Colon (tissue), 2 donors: ENCODE measurements at regions not wholly inside any gene's neighbourhood (a gene's known extent, or its start where the extent isn't known, plus 50 kb on each side); places are given as distances from the start of the nearest gene placed in this dataset.
"Not testable (repeated sequence)": the region's sequence is repeated elsewhere in the genome, so short reads cannot be mapped to it uniquely, and the experiment has no call there.

Experiments used
- FAIRE-seq: peaks from 2 replicates; lab custom pipeline; 2012; peaks lifted over from hg19 to GRCh38; lab: Jason Lieb, UNC
- donor health status: control.
- donor health status: control.

- no peak for FAIRE-seq
Measured at GRCh38 chr4:106594291-106594952, 225.8 kb upstream of the GIMD1 start.

DNA sequence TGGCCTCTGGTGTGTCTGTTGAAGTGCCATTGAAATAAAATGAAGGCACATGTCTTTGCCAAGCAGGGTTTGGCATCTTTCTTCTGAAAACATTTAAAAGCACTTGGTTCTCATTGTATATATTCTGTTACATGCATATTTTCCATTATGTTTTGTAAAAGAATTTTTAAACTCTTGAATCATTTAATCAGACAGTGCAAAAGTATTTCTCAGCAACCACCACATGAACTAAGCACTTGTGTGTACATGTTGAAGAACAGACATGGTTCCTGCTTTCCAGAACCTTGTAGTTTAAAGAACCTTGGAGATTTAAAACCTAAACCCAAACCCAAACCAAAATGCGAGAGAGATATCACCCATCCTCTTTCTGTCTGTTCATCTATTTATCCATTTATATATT, 220.3 kb upstream of the GIMD1 start:
- no peak for FAIRE-seq

DNA sequence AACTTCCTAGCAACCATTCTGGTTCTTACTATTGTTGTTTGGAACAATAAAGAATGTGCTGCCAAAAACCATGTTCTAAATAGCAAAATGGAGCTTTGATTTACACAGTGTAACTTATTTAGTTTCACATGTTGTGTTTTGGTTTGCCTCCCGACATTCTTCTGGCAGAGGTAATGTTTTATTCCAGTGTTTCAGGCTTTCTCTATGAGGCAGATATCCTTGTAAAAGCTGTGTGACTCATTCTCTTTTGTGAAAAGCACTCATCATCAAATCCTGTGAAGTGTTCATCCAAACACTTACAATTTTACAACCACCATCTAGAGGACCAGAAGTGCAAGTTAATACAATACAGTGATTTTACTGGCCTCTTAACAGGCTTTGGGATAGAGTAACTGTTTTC, 219.0 kb upstream of the GIMD1 start:
- no peak for FAIRE-seq

GRCh38 chr4:106585915-106586349, 217.4 kb upstream of the GIMD1 start:
- FAIRE-seq: no peak

DNA sequence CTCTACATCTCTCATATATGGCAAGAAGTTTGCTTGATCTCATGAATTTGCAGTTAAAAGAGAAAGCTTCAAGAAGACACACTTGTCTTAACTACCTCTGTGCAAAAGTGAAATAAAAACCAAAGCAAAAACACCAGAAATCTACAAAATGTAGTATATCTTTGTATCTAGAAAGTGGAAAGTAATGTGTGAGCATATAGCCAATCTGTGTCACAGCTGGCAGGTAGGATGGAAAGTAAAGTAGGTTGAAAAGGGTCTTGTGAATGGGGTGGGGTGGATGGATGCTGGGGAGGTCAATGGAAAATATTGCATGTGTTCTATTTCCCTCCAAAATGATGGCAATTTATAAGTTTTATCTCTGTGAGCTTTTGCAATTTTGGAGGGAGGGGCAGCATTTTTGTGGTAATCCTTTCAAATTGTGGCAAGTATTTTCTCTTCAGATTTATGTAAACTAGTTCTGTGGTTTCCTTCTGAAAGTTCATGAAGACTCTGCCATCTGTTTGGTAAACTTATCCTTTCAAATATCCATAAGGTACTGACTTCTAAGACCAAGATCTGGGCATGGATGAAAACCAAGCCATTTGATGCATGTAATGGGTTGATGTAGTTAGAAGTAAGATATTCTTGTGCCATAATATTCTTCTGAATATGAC, 215.9 kb upstream of the GIMD1 start:
- FAIRE-seq: no peak

- FAIRE-seq: peak; percentile 57
Measured at GRCh38 chr4:106583567-106583966, 215.0 kb upstream of the GIMD1 start.

GRCh38 chr4:106583108-106583507, 214.5 kb upstream of the GIMD1 start:
- FAIRE-seq: no peak

DNA sequence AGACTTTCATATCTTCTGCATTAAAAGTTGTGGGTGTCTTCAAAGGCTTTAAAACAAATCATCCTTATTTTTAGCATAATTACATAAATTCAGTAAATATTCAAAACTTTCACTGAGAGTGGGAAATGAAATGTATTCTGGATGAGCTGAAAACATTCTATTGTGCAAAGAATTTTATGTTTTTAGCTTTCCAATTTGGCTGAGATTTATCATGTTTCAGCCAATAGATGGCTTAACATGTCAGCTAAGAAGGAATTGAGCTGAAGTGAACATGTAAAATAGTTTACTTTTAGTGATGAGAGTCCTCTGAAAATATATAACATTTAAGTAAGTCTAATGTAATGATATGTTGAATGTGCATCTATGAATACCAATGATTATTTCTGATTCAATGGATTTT, 213.5 kb upstream of the GIMD1 start:
- FAIRE-seq: no peak

DNA sequence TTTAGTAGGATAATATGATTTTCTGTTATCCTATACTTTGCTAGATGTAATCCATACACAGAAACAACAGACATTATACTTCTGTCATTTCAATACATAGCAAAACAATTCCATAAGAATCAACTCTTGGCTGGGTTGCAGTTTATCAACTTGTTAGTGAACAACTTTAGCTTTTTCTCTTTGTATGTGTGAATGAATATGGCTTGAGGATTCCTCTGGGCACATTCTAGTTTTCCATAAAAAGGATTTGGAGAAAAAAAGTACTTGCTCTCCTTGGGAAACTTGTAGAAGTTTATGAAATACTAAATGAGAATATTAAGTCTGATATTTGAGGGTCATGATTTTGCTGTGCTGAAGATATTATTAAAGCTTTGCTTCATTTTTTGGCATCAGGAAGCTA, 210.7 kb upstream of the GIMD1 start:
- FAIRE-seq: no peak

GRCh38 chr4:106569146-106570031, 200.8 kb upstream of the GIMD1 start:
- FAIRE-seq: no peak

DNA sequence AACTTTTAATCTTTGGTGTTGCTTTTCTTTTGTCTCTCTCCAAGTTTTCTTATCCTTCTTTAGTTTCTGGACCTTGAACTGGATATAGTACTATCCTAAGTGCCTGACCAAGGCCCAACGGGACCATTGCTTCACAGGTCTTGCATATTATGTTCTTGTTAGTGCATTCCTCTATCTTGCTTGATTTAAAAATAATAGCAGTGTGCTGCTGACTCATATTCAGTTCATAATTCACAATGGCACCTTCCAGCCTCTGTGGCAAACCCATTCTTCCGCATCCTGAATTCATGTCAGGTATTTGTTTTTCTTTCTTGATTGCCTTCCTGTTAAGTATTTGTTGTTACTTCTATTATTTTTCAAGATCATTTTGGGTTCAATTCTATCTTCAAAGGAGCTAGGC, 197.1 kb upstream of the GIMD1 start:
- no peak for FAIRE-seq

DNA sequence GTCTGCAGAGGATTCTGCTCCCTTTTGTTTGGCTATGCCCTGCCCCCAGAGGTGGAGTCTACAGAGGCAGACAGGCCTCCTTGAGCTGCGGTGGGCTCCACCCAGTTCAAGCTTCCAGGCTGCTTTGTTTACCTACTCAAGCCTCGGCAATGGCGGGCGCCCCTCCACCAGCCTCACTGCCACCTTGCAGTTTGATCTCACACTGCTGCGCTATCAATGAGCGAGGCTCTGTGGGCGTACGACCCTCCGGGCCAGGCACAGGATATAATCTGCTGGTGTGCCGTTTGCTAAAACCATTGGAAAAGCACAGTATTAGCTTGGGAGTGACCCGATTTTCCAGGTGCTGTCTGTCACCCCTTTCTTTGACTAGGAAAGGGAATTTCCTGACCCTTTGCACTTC, 195.1 kb upstream of the GIMD1 start:
- FAIRE-seq: not testable (repeated sequence)

DNA sequence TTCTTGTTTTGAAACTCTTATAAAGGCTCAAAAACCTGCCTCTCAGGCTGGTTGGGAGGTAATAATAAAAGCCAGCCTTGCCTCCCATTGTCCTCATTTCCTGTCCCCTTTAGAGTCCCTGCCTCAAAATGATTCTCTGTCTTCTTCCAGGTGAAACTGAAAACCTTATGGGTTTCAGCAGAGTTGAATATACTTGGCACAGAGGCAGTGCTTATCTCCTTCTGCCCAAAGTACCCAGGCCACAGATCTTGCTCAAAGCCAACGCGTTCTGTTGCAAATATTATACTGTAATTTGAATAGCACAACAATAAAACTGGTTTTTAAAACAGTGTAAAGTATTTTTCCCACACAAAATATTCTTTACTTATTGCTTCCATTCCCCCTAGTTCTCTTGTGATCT, 183.1 kb upstream of the GIMD1 start:
- FAIRE-seq: no peak

DNA sequence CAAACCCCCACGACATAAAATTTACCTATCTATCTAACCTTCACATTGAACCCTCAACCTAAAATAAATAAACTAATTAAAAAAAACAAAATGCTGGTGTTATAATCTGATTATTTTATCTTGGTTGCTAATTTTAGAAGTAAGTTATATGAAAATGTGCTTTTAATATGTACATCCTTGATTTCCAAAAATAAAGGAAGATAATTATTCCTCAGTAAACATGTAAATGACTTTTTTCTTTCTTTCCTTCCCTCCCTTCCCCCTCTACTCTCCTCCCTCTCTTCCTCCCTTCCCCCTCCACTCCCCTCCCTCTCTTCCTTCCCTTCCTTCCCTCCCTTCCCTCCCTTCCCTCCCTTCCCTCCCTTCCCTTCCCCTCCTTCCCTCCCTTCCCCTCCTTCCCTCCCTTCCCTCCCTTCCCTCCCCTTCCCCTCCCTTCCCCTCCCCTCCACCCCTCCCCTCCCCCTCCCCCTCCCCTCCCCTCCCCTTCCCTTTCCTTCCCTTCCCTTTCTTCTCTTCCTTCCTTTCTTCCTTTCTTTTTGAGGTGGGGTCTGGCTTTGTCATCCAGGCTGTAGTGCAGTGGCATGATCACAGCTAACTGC, 180.0 kb upstream of the GIMD1 start:
- FAIRE-seq: no peak

DNA sequence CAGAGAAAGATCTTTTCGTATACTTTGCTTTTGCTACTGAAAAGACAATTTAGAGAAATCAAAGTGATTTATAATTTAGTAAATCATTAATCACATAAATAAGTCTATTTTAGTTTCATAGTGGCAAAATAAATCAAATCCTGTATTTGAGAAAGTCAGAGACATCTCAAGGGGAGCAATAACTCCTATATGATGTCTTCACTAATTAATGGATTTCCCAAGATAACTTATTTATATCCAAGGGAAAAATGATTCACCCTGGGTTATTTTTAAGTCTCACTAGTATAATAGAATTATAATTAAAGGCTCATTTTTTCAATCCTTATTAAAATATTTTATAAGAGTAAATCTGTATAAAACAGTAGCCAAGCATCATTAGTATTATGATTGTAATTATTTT, 177.8 kb upstream of the GIMD1 start:
- FAIRE-seq: no peak

DNA sequence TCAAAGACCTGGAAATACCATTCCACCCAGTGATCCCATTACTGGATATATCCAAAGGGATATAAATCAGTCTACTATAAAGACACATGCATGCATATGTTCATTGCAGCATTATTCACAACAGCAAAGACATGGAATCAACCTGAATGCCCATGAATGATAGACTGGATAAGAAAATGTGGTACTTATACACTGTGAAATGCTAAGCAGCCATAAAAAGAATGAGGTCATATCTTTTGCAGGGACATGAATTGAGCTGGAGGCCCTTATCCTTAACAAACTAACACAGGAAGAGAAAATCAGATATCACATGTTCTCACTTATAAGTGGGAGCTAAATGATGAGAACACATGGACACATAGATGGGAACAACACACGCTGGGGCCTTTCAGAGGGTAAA, 174.0 kb upstream of the GIMD1 start:
- FAIRE-seq: not testable (repeated sequence)

DNA sequence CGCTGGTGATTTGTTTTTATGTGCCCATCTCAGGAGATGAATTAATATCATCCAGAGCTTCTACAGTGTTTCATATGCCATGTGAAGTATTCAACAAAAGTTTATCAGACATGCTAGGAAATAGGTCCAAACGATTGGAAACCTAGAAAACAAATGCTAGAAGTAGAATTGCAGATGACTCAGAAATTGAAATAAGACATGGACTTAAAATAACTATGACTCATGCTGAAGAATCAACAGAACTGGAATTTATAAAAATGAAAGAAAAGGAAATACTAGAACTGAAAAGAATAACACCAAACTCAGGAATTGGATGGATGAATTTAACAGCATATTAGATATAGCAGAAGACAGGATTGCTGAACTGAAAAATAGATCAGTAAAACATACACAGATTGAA, 172.7 kb upstream of the GIMD1 start:
- FAIRE-seq: no peak

- FAIRE-seq: no peak
Measured at GRCh38 chr4:106530821-106531220, 162.2 kb upstream of the GIMD1 start.

DNA sequence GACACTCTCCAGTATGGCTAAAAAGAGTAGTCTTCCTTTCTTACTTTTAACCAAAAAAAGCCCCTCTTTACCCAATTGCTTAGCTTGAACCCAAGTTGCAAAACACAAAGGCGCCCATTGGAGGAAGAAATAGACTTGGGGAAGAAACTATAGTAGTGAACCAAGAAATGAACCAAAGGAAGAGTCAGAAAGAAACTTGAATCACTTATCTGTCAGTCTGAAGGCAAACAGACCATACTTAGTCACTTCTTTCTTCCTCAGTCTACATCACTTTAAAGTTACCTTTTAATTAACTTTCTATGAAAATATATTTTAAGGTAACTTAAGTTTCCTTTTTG, 161.4 kb upstream of the GIMD1 start:
- FAIRE-seq: no peak

- FAIRE-seq: no peak
Measured at GRCh38 chr4:106529348-106530023, 160.9 kb upstream of the GIMD1 start.

GRCh38 chr4:106527316-106527715, 158.7 kb upstream of the GIMD1 start:
- FAIRE-seq: no peak

DNA sequence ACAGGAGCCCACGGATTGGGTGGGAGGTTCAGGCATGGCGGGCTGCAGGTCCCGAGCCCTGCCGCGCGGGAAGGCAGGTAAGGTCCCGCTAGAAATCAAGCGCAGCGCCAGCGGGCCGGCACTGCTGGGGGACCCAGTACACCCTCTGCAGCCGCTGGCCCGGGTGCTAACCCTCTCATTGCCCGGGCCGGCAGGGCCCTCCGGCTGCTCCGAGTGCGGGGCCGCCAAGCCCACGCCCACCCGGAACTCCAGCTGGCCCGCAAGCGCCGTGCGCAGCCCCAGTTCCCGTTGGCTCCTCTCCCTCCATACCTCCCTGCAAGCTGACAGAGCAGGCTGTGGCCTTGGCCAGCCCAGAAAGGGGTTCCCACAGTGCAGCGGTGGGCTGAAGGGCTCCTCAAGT, 156.8 kb upstream of the GIMD1 start:
- not testable (repeated sequence) for FAIRE-seq
